PC-9 (cell line): ENCODE measurements at regions not wholly inside any gene's neighbourhood (a gene's known extent, or its start where the extent isn't known, plus 50 kb on each side); places are given as distances from the start of the nearest gene placed in this dataset.

Experiments used
- CTCF ChIP-seq: fragments of 200-600 bp; sonication (generic); conservative IDR thresholded peaks from 2 replicates; pipeline ENCODE4 v1.6.1; 2017; ENCODE audit warnings: mixed run types, antibody characterized with exemption, mild to moderate bottlenecking, moderate library complexity
- EZH2 ChIP-seq: fragments of 200-600 bp; sonication (generic); IDR thresholded peaks from 2 replicates; pipeline ENCODE4 v1.8.0; 2017; ENCODE audit warnings: antibody characterized with exemption, low read depth

GRCh38 chr15:95606551-95606950 lies 723.9 kb upstream of the NR2F2 start:
- TF ChIP-seq CTCF (no peak), EZH2 (no peak)
